Heart left ventricle (tissue), 13 donors: ENCODE measurements at regions not wholly inside any gene's neighbourhood (a gene's known extent, or its start where the extent isn't known, plus 50 kb on each side); places are given as distances from the start of the nearest gene placed in this dataset.

Experiments used
- POLR2A ChIP-seq, 2 donors: fragments of 450-650 bp; IDR thresholded peaks; one replicate each; pipeline ENCODE4 v1.6.1; 2017; ENCODE audit warnings: antibody characterized with exemption in 2 of 2, mild to moderate bottlenecking in 2 of 2, moderate library complexity in 2 of 2
- TF ChIP-seq, protein P1 (sequence below), 12 donors: fragments of 200-600 bp; sonication (generic) in 4 of 12; IDR thresholded peaks; one replicate each; pipeline versions ENCODE4 v1.5.0 to v1.8.0; 2018 to 2022; ENCODE audit warnings: antibody characterized with exemption in 12 of 12, mild to moderate bottlenecking in 5 of 12
- donor health status: ischemic (EF 13 %, LVEDD 7.1; RV severe dilation, severe dysfunction).
- donor health status: DM: no; HTN: yes; CAD: no.
- donor health status: DM: no; HTN: no; CAD: no.
- donor health status: ischemic (EF 25% LVEDD 6.9; RV normal size, moderate dysfunction).
- donor health status: ischemic (EF 25% LVEDD 5.7; RV mildly dilated, moderate dysfunction).
- donor health status: ischemic (EF 35%, LVEDD 5.7; RV mildly dilated, moderate dysfunction).
- donor health status: nonischemic (EF 11% LVEDD 7.7; RV severe dilation, severe dysfunction).
- donor health status: DM: yes; HTN: yes; CAD: no.
- donor health status: PGD.
- donor health status: ischemic (EF 29% LVEDD 5.4; RV normal size, mild dysfunction).
- donor health status: nonischemic (EF 23%, LVEDD 6.1; RV moderate dilation, normal function).

DNA sequence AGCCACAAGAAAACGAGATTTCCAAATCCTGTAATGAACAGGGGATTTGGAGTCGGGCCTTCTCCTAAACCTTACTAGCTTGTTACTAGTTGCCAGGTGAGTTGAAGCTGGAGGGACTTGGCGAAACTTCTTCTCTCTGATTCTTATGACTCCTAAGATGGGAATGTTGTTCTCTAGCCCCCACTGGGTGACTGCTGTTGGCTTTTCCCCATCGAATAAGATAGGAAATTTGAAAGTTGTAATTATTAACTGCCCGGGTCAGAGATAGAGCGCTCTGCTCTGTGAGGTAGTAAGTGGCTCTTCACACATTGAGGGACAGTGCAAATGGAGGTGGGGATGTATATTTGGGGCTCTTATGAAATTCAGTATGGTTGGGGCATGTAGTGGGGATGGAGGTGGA lies 111.2 kb upstream of the MBNL2 start:
- TF ChIP-seq, protein P1, sequence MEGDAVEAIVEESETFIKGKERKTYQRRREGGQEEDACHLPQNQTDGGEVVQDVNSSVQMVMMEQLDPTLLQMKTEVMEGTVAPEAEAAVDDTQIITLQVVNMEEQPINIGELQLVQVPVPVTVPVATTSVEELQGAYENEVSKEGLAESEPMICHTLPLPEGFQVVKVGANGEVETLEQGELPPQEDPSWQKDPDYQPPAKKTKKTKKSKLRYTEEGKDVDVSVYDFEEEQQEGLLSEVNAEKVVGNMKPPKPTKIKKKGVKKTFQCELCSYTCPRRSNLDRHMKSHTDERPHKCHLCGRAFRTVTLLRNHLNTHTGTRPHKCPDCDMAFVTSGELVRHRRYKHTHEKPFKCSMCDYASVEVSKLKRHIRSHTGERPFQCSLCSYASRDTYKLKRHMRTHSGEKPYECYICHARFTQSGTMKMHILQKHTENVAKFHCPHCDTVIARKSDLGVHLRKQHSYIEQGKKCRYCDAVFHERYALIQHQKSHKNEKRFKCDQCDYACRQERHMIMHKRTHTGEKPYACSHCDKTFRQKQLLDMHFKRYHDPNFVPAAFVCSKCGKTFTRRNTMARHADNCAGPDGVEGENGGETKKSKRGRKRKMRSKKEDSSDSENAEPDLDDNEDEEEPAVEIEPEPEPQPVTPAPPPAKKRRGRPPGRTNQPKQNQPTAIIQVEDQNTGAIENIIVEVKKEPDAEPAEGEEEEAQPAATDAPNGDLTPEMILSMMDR (IDR thresholded peaks at IDR 0.05) = no peak
- TF ChIP-seq POLR2A (IDR thresholded peaks at IDR 0.05) = no peak
